Posterior cingulate gyrus (tissue), 11 donors: ENCODE measurements at regions not wholly inside any gene's neighbourhood (a gene's known extent, or its start where the extent isn't known, plus 50 kb on each side); places are given as distances from the start of the nearest gene placed in this dataset.
"Not testable (repeated sequence)": the region's sequence is repeated elsewhere in the genome, so short reads cannot be mapped to it uniquely, and the experiment has no call there.

Experiments
- DNase-seq, 10 donors: peaks; one replicate each; pipeline versions ENCODE4 v3.0.0 to v3.0.0-alpha.2; 2020 to 2021; ENCODE audit warnings: mixed read lengths in 3 of 10
- intact Hi-C: fragments of 100-400 bp; cut with DNase I; formaldehyde crosslinking; loops from one replicate; pipeline ENCODE4 v1.15.1; 2023

- intact Hi-C loops = no loop called here
- DNase-seq = no peak
These were observed 1395.9 kb downstream of the EPHA7 start for GRCh38 chr6:92023410-92023966.

- peak in 3 of 10 donors; percentile 55 to 78 (median 75) for DNase-seq
- intact Hi-C loops = no loop called here
These were observed 1407.6 kb downstream of the EPHA7 start for GRCh38 chr6:92011681-92012245.

- DNase-seq = no peak
- intact Hi-C loops = no loop called here
These were observed 1410.4 kb downstream of the EPHA7 start for GRCh38 chr6:92008757-92009502.

- DNase-seq = no peak
- intact Hi-C loops = no loop called here
These were observed 1413.2 kb upstream of the MAP3K7 start for GRCh38 chr6:92000112-92000511.

GRCh38 chr6:91994787-91995186 is 1407.9 kb upstream of the MAP3K7 start:
- intact Hi-C loops = no loop called here
- no peak for DNase-seq

GRCh38 chr6:91982559-91982958 is 1395.7 kb upstream of the MAP3K7 start:
- intact Hi-C loops = no loop called here
- no peak for DNase-seq

GRCh38 chr6:91976797-91977196 is 1389.9 kb upstream of the MAP3K7 start:
- DNase-seq = no peak
- intact Hi-C loops = no loop called here

GRCh38 chr6:91970700-91971099 is 1383.8 kb upstream of the MAP3K7 start:
- intact Hi-C loops = no loop called here
- no peak for DNase-seq

GRCh38 chr6:91965872-91966271 is 1379.0 kb upstream of the MAP3K7 start:
- intact Hi-C loops = no loop called here

GRCh38 chr6:91961671-91962070 is 1374.8 kb upstream of the MAP3K7 start:
- intact Hi-C loops = no loop called here
- DNase-seq = no peak

More at GRCh38 chr6:91965872-91966271, 1379.0 kb upstream of the MAP3K7 start:
- peak in 1 of 10 donors; percentile 55 for DNase-seq

- intact Hi-C loops = no loop called here
- DNase-seq = peak in 1 of 10 donors; percentile 37
These were observed 1374.4 kb upstream of the MAP3K7 start for GRCh38 chr6:91961236-91961635.

- no peak for DNase-seq
- intact Hi-C loops = no loop called here
These were observed 1355.0 kb upstream of the MAP3K7 start for GRCh38 chr6:91941838-91942237.

- DNase-seq = no peak
- intact Hi-C loops = no loop called here
These were observed 1353.9 kb upstream of the MAP3K7 start for GRCh38 chr6:91940801-91941200.

- intact Hi-C loops = no loop called here
- DNase-seq = peak in 2 of 10 donors; percentile 77 to 81
These were observed 1340.0 kb upstream of the MAP3K7 start for GRCh38 chr6:91926827-91927226.

GRCh38 chr6:91926361-91926760 is 1339.5 kb upstream of the MAP3K7 start:
- intact Hi-C loops = no loop called here

GRCh38 chr6:91911945-91912344 is 1325.1 kb upstream of the MAP3K7 start:
- intact Hi-C loops = no loop called here
- no peak for DNase-seq

More at GRCh38 chr6:91926361-91926760, 1339.5 kb upstream of the MAP3K7 start:
- peak in 1 of 10 donors; percentile 59 for DNase-seq

GRCh38 chr6:91904586-91905164 is 1317.8 kb upstream of the MAP3K7 start:
- intact Hi-C loops = no loop called here
- DNase-seq = no peak

- no peak for DNase-seq
- intact Hi-C loops = no loop called here
These were observed 1308.9 kb upstream of the MAP3K7 start for GRCh38 chr6:91895599-91896285.

GRCh38 chr6:91886183-91886795 is 1299.4 kb upstream of the MAP3K7 start:
- intact Hi-C loops = no loop called here
- no peak for DNase-seq

- DNase-seq = peak in 2 of 10 donors; percentile 39 to 64
- intact Hi-C loops = not testable (repeated sequence)
These were observed 1294.9 kb upstream of the MAP3K7 start for GRCh38 chr6:91881791-91882190.
